HUES48 (cell line): ENCODE measurements at regions not wholly inside any gene's neighbourhood (a gene's known extent, or its start where the extent isn't known, plus 50 kb on each side); places are given as distances from the start of the nearest gene placed in this dataset.

ENCODE experiments used
- H3K27ac ChIP-seq: one replicate; pipeline ENCODE4 v1.7.0; 2013; ENCODE audit warnings: low read depth, low read length, inconsistent platforms
- H3K27me3 ChIP-seq: 2 replicates; pipeline ENCODE4 v1.6.1; 2013; ENCODE audit warnings: mild to moderate bottlenecking, low read length; ENCODE audit not compliant: control insufficient read depth, insufficient read depth
- H3K36me3 ChIP-seq: 2 replicates; pipeline ENCODE4 v1.6.1; 2013; ENCODE audit warnings: low read length; ENCODE audit not compliant: control insufficient read depth, insufficient read depth
- H3K4me1 ChIP-seq: 2 replicates; pipeline ENCODE4 v1.6.1; 2013; ENCODE audit warnings: mild to moderate bottlenecking, low read length; ENCODE audit not compliant: control insufficient read depth, insufficient read depth
- H3K4me3 ChIP-seq: 2 replicates; pipeline ENCODE4 v1.5.1; 2013; ENCODE audit warnings: mild to moderate bottlenecking, low read depth, low read length
- H3K9ac ChIP-seq: 2 replicates; pipeline ENCODE4 v1.6.1; 2013; ENCODE audit warnings: mild to moderate bottlenecking, low read depth, low read length, moderate library complexity
- H3K9me3 ChIP-seq: 2 replicates; pipeline ENCODE4 v1.6.1; 2013; ENCODE audit warnings: low read length; ENCODE audit not compliant: control insufficient read depth, insufficient read depth

DNA sequence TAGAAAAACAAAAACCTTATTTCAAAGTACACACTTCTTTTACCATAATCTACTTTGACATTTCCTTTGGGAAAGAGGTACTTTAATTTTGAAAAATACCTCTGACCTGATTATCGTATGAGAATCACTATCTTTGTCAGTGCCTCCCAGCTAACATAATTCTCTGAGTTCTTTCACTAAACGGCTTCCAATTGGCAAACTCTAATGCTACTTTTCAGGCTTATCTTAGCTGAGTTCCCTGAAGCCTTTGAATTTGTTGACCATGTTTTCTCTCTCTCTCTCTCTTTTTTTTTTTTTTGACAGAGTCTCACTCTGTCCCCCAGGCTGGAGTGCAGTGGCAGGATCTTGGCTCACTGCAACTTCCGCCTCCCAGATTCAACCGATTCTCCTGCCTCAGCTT lies 312.8 kb downstream of the ZPLD1 start:
- H3K27ac ChIP-seq: no peak overlapping the region
- no peak overlapping the region for H3K4me3 ChIP-seq
- peaks cover 37% of the 10 kb centered on the region for H3K4me1 ChIP-seq
- no peak overlapping the region for H3K9ac ChIP-seq
- H3K27me3 ChIP-seq: no peaks in the 10 kb centered on the region
- no peaks in the 10 kb centered on the region for H3K9me3 ChIP-seq
- H3K36me3 ChIP-seq: no peaks in the 10 kb centered on the region

DNA sequence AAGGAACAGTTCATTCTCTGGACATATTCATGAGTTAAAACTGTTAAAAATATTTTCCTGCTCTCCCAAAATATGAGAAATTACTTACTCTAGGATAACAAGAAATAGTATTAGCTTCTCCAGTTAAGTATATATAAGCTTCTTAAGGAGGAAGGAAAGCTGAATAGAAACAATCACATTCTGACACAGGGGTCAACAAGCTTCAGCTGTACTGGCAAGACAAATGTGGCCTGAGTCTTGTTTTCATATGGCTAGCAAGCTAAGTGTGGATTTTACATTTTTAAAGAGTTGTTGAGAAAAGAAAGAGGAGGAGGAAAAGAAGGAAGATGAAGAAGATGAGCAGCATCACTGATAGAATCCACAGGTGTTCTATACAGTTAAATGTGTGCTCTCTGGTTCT lies 313.8 kb downstream of the ZPLD1 start:
- H3K4me1 ChIP-seq: peaks cover 37% of the 10 kb centered on the region
- H3K36me3 ChIP-seq: no peaks in the 10 kb centered on the region
- no peaks in the 10 kb centered on the region for H3K9me3 ChIP-seq
- H3K4me3 ChIP-seq: no peak overlapping the region
- H3K27ac ChIP-seq: no peak overlapping the region
- H3K9ac ChIP-seq: no peak overlapping the region
- no peaks in the 10 kb centered on the region for H3K27me3 ChIP-seq

DNA sequence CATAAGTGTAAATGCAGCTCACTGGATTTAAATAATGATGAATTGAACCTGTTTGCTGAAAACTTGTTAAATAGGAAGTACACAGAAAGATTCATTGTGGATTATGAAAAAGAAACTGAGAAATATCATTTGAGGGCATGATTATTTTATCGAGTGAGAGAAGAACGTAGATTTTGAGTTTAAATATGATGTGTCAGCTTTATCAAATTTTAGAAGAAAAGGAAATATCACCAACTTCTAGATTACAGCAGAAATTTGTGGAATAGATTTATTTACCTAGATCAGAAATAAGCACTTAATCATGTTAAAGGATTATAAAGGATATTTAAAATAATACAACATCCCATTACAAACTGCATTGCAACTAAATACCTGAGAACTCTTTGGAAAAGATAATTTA lies 315.5 kb downstream of the ZPLD1 start:
- Histone ChIP-seq H3K9ac (no peak overlapping the region), H3K4me3 (no peak overlapping the region), H3K27me3 (no peaks in the 10 kb centered on the region), H3K27ac (no peak overlapping the region), H3K9me3 (no peaks in the 10 kb centered on the region), H3K4me1 (peaks cover 37% of the 10 kb centered on the region), H3K36me3 (no peaks in the 10 kb centered on the region)

DNA sequence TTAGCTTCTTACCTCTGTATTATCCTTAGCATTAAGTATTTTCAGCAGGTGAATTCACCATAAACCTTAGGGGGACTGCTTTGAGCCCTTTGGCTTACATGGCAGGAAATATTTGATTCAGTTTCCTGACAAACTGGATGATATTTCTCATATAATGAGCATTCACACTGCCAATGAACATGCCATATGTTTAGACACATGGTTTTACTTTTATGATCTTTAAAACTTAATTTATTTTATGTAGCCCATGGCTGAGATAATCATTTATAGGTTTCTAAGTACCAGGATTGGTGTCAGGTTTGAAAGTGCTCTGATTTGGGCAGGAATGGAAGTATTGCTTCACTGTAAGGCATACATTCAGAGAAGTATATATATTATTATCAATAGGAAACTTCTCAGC lies 319.1 kb downstream of the ZPLD1 start:
- no peaks in the 10 kb centered on the region for H3K36me3 ChIP-seq

DNA sequence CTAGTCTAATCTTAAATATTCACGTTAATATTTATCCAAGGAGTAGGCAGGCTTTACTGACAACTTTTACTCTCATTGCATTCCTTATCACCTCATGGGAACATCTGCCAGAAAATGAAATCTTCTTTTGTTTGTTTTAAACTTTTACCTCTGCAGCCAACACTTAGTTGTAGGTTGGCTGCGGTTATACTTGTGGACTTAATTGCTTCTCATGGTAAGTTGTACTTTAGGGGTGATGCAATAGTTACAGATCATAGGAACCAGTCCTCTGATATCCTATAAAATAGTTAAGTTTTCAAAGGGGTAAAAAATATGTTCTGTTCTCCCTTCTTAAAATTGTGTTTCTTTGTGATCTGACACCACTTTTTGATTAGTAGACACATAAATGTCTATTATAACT lies 321.9 kb downstream of the ZPLD1 start:
- Histone ChIP-seq H3K9me3 (no peaks in the 10 kb centered on the region), H3K4me1 (peaks cover 15% of the 10 kb centered on the region), H3K36me3 (no peaks in the 10 kb centered on the region), H3K4me3 (no peak overlapping the region), H3K9ac (no peak overlapping the region), H3K27me3 (no peaks in the 10 kb centered on the region), H3K27ac (no peak overlapping the region)

More for the DNA sequence above, 319.1 kb downstream of the ZPLD1 start:
- no peak overlapping the region for H3K27ac ChIP-seq
- H3K9me3 ChIP-seq: no peaks in the 10 kb centered on the region
- H3K9ac ChIP-seq: no peak overlapping the region
- no peak overlapping the region for H3K4me3 ChIP-seq
- no peaks in the 10 kb centered on the region for H3K27me3 ChIP-seq
- peaks cover 41% of the 10 kb centered on the region for H3K4me1 ChIP-seq

DNA sequence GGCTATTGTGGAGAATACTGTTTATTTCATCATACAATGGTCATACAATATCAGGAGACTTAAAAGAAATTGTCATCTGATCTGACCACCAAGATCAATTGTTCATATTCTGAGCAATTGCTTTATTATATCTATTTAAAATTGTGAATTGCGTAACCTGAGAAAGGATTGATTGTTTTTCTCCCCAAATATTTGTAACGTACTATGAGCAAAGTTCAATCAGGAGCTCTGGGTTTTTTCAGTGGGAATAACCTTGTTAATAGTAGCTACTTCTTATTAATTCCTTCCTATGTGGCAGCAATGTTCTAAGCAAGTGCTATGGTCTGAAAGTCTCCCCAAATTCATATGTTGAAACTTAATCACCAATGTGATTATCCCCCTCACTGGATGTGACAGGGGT lies 323.1 kb downstream of the ZPLD1 start:
- no peaks in the 10 kb centered on the region for H3K9me3 ChIP-seq
- H3K4me1 ChIP-seq: peaks cover 8% of the 10 kb centered on the region; the same call in 1 of the 2 replicates
- H3K27ac ChIP-seq: no peak overlapping the region
- H3K9ac ChIP-seq: no peak overlapping the region
- no peaks in the 10 kb centered on the region for H3K27me3 ChIP-seq
- H3K36me3 ChIP-seq: no peaks in the 10 kb centered on the region
- H3K4me3 ChIP-seq: no peak overlapping the region

DNA sequence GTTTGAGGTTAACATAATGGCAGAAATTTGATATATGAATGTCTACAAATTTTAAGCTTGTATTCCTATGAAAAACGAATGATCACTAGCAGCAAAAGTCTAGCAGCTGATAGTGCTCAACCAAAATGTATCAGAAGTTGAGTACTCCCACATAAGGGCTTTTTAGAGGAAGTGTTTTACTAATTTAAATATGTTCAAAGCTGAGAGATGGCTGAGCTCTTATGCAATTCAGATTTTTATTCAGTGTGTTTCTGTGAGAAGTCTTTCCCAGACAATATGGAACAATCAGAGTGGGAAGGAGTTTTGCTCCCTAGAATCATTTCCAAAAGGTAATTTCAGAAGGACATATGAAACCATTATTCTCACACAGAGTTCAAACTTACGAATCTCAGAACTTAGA lies 327.0 kb downstream of the ZPLD1 start:
- H3K4me1 ChIP-seq: peaks cover 6% of the 10 kb centered on the region; the same call in 1 of the 2 replicates
- no peak overlapping the region for H3K27ac ChIP-seq
- H3K9ac ChIP-seq: no peak overlapping the region
- H3K36me3 ChIP-seq: no peaks in the 10 kb centered on the region
- H3K27me3 ChIP-seq: no peaks in the 10 kb centered on the region
- H3K9me3 ChIP-seq: no peaks in the 10 kb centered on the region
- no peak overlapping the region for H3K4me3 ChIP-seq

DNA sequence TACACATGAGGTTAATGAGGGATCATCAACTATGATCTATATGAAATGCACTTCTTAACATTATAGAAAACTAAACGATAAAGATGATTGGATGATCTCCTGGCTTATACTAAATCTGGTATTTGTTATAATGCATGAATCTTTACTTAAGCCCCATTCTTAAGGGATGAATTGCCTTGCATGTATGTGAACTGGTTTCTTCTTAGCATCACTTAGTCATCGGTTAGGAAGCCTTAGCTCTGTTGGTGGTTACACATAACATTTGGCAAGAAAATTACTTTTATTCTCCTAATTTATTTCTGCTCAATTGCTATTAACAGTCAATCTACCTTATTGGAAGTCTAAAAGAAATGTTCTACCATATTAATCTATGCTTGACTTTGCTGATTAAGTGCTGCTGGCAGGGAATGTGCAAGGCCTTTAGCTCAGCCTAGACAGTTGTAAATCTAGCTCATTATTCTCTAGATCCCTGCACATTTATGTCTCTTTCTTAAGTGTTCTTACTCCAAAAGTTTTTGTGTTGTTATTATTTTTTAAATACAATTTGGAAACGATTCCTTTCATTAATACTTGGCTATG lies 356.0 kb downstream of the ZPLD1 start:
- H3K9me3 ChIP-seq: no peaks in the 10 kb centered on the region
- no peak overlapping the region for H3K9ac ChIP-seq
- H3K27me3 ChIP-seq: no peaks in the 10 kb centered on the region
- H3K4me3 ChIP-seq: no peak overlapping the region
- peaks cover 16% of the 10 kb centered on the region for H3K4me1 ChIP-seq
- no peaks in the 10 kb centered on the region for H3K36me3 ChIP-seq
- no peak overlapping the region for H3K27ac ChIP-seq

DNA sequence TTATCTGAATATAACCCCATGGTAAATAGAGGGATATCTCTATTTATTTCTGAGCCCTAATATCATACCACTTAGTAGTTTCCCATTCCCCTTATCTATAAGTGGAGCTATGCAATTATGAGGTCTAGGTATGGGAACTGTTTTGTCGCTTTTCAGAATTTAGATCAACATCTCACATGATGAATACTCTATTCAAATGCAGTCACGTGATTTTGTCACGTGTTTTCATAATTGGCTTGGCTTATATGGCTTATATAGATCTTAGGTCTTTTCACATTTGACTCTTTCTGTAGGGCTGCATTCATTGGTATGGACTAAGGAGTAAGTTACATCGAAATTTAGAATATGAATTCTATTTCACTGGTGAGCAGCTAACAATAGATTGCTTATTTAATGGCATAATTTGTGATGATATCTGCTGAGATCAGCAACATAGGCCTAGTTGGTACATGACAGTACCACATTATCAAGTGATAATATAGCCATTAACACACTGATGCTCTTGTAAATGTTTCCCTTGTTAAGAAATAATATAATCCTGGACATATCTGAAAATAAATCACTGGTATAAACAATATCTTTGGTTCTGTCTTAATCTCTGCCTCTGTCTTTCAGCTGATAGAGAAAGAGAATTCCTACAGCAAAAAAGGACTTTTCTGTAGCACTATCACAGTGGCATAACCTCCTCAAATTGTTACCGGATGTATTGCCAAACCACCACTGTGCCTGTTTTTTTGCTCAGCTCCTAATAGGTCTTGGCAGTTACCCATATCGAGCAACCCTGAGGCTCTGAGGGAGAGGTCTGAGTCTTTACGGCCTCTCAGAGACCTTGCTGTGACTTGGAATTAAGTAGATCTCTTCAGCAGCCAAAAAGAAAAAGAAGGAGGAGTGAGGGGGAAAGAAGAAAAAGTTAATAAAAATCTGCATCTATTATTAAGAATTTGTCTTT lies 357.1 kb downstream of the ZPLD1 start:
- Histone ChIP-seq H3K27me3 (no peaks in the 10 kb centered on the region), H3K27ac (no peak overlapping the region), H3K36me3 (no peaks in the 10 kb centered on the region), H3K9ac (no peak overlapping the region), H3K9me3 (no peaks in the 10 kb centered on the region), H3K4me3 (no peak overlapping the region), H3K4me1 (peaks cover 16% of the 10 kb centered on the region)

DNA sequence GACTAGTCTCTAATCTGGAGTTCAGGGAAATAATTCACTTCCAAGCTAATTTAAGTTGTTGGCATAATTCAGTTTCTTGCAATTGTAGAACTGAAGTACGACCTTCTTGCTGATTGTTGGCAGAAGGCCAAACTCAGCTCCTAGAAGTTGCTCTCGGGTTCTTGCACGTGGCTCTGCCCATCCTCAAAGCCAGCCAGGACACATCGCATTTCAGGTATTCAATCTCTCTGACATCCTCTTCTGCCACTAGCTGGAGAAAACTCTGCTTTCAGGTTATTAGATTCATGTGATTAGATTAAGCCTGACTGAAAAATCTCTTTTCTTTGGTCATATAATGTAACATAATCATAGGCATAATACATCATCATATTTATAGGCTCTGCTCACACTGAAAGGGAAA lies 362.0 kb downstream of the ZPLD1 start:
- no peak overlapping the region for H3K27ac ChIP-seq
- H3K4me3 ChIP-seq: no peak overlapping the region
- H3K9me3 ChIP-seq: no peaks in the 10 kb centered on the region
- no peaks in the 10 kb centered on the region for H3K27me3 ChIP-seq
- peaks cover 6% of the 10 kb centered on the region for H3K4me1 ChIP-seq
- H3K36me3 ChIP-seq: no peaks in the 10 kb centered on the region
- H3K9ac ChIP-seq: no peak overlapping the region

DNA sequence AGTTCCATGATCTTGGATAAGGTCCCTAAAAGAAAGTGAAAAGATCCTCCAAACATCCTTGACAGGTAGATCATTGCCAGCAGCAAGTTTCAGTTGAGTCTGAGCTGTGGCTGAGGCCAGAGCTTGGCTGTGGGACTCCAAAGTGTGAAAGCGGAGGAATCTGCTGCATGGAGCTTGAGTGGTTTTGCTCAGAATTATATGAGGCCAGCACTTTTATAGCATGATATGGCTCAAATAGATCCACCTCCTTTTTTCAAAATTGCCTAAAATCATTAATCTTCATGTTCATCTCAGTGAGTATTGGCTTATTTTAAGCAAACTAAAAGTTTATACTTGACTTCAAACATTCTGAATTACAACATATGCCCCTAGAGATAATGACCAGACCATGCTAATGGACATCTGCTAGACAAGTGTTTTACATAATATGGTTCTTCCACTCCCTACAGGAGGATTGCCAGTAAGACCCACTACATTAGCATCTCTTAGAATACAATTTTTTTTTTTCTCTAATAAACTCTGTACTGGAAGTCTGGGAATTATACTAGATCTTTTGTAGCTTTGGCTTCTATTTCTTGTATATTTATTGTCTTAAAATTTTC lies 368.1 kb downstream of the ZPLD1 start:
- no peak overlapping the region for H3K27ac ChIP-seq
- no peaks in the 10 kb centered on the region for H3K36me3 ChIP-seq
- H3K9me3 ChIP-seq: no peaks in the 10 kb centered on the region
- no peak overlapping the region for H3K9ac ChIP-seq
- no peak overlapping the region for H3K4me3 ChIP-seq
- H3K27me3 ChIP-seq: no peaks in the 10 kb centered on the region
- H3K4me1 ChIP-seq: no peaks in the 10 kb centered on the region
